NCI-H2081 (cell line): ENCODE measurements at regions not wholly inside any gene's neighbourhood (a gene's known extent, or its start where the extent isn't known, plus 50 kb on each side); places are given as distances from the start of the nearest gene placed in this dataset.
"Not testable (repeated sequence)": the region's sequence is repeated elsewhere in the genome, so short reads cannot be mapped to it uniquely, and the experiment has no call there.

Experiments
- DNase-seq, 2 experiments: peaks; one replicate each; lab custom pipeline; 2025; lab: John Stamatoyannopoulos, UW

DNA sequence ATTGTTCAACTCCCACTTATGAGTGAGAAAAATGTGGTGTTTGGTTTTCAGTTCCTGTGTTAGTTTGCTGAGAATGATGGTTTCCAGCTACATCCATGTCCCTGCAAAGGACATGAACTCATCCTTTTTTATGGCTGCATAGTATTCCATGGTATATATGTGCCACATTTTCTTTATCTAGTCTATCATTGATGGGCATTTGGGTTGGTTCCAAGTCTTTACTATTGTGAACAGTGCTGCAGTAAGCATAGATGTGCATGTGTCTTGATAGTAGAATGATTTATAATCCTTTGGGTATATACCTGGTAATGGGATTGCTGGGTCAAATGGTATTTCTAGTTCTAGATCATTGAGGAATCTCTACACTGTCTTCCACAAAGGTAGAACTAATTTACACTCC, 613.0 kb upstream of the MIR17HG start:
- DNase-seq, result not testable (repeated sequence)

DNA sequence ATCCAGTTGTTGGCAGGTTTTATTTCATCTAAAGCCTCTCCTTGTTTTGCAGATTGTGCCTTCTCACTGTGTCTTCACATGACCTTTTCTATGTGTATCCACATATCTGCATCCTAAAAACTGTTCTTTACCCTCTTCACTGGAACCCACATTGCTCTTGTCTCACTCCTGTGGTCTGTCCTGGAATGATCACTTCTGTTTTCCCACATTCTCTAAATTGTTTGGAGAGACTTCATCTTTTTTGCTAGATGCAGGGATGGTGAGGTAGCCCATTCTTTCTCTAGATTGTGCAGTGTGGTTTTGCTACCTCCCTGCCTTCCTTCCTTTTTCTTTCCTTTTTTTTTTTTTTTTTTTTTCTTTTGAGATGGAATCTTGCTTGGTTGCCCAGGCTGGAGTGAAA, 608.6 kb upstream of the MIR17HG start:
- DNase-seq, result no peak

DNA sequence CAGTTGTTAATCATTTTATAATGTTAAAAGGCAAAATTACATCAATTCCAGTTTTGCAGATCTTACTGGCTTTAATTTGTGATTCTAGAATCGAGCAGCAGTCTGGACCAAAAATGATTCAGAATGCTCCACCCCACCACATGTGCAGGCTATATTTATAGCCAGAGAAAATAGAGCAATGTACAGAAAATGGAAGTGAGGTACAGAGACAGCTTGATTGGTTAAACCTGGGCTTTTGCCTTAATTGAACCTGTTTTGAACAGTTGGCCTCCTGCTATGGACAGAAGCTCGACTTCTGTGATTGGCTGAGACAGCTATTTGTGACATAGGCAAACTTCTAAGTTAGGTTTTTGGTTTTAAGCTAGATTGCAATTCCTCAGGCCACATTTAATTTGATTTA, 607.4 kb upstream of the MIR17HG start:
- no peak for DNase-seq

DNA sequence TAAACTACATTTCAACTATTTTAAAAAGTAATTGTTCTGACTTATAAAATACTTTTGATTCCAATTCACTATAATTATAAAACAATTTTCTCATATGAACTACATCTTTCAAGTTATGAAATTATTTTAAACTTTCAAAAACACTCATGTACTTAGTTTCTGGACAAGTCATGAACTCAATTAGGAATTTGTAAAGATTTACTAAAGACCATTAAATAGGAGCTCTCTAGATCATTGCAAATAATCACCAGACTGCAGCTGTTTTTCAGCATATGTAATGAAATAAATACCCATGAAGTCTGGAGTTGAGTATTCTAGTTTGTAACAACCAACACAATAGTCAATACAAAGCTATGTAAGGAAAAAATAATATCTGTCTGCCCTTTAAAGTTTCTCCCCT, 605.1 kb upstream of the MIR17HG start:
- DNase-seq, result no peak

DNA sequence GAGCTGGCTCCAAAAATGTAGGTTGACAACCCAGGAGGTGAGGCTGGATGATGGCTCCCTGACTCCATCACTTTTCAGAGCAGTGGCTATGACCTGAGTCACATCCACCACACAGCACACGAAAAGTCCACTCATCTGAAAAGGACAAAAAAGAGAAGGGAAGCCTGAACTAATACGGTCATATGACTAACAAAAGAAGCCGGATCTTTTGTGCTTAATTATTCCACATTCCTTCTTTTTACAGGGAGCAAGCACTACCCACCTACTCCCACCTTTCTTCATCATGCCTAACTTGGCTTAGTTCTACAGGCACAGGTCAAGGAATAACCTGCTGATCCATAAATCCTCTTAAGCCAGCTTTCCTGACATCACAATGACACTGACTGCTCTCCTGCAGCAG, 601.3 kb upstream of the MIR17HG start:
- DNase-seq, result no peak

DNA sequence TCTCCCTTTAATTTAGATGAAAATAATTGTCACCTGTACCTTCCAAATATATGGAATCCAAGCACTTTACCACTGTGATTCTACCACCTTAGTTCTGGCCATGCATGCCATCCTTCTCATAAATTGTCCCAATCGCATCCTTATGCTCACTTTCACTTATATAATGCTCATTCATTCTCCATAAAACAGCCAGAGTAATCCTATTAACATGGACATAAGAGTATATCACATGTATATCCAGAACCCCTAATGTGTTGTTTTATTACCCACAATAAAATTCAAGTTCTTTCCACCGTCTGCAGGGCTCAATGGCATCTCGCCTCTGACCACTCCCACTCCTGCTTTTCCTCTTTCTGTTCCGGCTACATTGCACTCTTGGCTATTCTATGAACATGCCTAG, 597.5 kb upstream of the MIR17HG start:
- no peak for DNase-seq

DNA sequence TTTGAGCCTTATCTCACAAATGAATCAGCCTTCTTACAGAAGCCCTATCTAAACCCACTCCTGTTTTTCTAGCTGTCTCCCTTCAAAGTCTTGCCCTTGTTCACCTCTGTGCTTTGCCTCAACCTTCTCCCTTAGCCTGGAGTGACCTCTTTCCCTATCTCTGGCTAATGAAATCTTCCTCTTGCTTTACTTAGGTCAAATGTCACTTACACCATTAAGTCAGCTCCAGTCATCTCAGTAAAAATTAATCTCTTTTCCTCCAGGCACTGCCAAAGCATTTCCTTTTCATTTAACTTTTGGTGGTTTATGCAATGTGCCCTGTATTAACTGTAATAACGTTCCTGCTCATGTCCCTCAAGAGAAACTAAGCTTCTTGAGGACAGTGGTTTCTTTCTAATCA, 596.5 kb upstream of the MIR17HG start:
- no peak for DNase-seq

DNA sequence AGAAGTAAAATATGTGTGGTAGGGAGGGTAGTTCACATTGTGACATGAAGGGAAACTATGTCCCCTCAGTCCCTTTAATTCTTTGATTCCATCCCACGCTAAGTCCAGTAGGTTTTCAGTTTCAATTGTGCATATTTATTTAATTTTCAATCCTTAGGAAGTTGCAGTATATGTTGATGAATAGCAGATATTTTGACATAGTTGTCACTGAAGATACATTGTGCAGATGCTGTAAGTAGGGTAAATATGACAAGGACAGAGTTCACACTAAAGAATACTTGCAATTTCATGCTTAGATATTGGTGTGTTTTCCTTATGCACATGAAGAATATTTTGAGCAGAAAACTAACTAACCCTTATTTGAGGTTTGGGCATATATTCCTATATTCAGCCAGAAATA, 595.4 kb upstream of the MIR17HG start:
- DNase-seq, result no peak

DNA sequence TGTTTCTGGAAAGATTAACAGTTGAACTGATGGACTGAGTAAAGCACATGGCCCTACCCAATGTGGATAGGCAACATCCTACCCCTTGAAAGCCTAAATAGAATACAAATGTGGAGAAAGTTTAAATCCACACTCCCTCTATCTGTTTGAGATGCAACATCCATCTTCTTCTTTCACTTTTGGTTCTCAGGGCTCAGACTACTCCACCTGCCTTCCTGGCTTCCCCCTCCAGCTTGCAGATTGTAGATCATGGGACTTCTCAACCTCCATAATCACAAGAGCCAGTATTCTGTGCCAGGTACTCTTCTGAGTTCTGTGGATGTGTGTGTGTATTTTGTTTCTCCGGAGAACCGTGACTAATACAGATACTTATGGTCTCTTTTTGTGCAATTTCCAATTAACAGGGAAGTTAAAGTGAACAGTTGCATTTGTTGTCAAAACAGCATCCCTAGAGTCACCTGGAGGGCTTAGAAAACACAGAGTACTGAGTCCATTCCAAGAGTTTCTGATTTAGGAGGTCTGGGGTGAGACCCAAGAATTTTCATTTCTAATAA, 590.3 kb upstream of the MIR17HG start:
- DNase-seq, result peak in 1 of 2 experiments; percentile 7

DNA sequence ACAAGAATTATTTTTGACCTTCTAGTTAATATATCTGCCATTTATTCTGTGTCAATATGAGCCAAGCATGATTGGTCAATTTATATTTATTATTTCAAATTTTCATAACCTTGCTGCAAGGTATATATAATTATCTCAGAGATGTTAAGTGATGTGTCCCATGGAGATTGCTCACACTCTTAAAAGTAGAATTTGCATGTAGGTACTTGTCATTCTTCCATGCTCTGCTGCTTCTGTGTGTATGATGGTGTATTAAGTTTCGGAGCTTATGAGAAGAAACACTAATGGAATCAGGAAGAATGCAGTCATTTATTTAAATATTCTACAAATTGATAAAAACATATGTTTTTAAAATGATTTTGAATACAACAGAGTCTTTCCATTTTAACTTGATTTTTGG, 586.8 kb upstream of the MIR17HG start:
- DNase-seq, result no peak

DNA sequence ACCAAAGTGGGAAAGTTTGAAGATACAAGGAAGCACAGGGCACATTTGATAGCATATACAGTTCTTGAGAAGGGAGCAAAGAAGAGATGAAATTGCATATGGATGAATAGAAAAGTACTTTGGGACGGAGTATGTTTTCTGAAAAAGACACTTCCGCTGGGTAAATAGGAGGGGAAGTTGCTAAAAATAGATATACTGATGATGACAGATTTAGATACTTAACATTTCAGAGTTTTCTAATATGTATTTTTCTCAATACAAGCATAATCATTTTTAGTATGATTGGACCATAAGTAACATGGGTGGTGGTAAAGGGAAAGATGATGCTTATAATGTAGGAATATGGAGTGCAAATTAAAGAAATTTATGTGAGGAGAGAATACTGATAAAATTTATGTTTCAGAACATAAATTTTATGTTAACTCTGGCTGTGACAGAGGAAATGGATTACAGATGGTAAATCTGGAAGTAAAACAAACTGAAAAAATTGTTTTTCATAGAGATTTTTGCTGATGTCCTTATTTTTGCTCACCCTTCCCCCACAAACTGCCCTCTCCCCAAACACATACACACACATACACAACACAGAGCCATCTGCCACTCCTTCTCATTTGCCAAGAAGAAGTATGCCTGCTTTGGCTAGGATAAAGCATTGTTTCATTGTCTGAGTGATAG, 583.9 kb upstream of the MIR17HG start:
- DNase-seq, result no peak

DNA sequence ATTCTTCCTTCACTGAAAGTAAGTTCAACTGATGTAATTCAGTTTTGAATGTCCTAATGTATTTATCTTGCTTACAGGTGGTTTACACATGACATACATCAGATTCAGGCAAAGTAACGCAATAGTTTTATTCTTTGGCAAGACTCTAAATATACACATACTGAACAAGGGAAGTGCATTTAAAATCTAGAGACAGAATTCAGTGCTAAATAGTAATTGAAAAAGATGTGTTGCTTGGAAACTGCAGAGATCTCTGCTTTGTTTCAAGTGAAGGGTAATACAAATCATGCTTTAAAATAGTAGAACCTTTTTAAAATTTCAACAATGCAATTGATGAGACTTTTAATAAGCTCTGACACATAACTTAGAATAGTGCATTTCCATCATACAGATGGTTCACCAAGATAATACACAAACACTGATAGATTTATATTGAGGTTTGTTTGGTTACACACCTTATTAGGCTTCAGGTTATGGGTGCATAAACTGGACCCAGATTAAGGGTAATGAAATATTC, 581.0 kb upstream of the MIR17HG start:
- no peak for DNase-seq

DNA sequence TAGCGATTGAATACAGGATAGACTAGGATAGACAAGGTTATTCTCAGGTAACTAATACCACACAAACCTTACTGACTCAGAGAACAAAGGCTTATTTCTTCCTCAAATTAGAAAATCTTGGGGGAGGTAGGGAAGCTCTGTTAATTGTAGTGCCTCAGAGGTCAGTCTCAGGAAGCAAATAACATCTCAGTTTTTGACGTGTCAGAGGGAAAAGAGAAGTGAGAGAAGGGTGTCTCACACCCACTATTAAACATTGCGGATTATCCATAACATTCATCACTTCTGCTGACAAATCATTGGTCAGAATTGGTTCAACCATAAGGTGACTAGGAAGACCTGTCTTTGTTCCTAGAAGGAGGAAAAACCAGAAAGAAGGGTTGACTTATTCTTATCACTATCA, 579.4 kb upstream of the MIR17HG start:
- DNase-seq, result no peak

DNA sequence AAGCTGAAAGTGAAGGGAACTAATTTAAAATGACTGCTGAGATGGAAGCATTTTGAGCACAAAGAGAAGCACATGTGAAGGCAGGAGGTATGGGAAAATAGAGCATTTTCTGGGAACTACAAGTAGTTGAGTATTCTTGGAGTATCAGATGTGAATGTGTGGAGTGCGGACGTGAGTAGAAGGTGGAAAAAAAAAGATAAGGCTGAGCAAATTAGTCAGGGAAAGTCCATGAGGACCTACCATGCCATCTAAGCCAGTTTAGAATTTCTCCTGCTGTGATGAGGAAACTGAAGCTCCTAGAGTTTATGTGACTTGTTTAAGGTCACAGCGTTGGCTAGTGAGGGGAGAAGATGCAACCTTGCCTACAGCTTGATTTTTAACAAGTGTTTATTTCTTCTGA, 578.1 kb upstream of the MIR17HG start:
- no peak for DNase-seq

DNA sequence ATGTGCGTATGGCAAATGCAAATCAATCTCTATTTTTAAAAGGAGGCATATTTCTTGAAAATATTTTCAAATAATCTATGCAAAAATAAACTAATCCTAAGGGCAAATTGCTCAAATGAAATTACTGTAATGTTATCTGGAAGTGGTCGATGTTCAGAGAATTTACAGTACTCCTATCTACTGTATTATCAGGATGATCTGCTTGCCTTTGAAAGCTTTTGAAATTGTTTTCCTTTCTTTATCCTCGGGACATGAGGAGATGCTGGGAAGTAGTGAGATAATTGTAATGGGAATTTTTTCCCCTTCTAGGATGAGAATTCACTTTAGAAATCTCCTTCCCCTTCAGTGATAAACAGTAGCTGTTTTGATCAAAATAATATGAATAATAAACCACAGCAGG, 577.2 kb upstream of the MIR17HG start:
- no peak for DNase-seq

DNA sequence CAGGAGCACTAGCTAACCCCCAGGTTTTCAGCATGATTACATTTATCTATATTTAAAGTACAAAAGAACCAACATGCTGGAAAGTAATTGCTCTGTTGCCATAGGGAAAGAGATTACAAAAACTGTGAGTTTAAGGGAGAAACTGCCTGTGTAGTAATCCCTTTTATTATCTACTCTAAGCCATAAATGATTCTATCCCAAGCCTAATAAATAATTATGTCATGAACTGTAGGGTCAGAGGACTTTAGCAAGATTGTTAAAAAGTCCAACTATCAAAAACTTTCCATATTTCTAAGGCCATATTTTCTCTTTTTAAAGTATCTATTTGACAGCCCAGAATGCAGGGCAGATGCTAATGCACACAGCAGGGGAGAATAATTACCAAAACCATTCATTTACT, 573.8 kb upstream of the MIR17HG start:
- DNase-seq, result peak in 1 of 2 experiments; percentile 47

DNA sequence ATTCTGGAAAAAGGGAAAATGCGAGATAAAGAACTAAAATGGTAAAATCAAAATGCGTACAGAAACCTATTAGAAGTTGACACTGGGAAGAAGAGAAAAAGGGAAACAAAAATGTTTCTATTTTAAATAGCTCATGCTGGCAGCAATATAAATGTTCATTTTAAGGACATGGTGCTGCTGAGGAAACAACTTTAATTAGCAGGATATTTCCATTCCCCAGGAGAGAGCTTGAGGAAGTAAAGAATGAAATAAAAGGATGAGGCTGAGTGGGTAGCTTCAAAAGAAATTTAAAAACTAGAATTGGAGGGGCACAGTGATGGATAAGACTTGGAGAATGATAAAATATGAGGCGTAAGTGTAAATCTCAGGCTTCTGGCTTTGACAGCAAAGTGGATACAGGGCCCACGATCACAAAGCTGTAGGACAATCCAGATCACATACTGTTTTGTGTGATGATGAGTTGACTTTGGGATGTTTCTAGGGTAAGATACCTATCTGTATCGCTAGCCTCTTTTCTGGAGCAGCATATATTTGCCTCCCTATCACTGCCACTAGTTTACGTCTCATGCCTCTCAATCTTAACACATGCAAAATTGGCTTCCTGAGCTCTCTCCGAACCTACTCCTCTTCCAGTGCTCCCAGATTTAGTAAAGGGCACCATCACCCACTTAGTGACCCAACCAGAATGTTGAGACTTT, 571.3 kb upstream of the MIR17HG start:
- DNase-seq, result no peak

DNA sequence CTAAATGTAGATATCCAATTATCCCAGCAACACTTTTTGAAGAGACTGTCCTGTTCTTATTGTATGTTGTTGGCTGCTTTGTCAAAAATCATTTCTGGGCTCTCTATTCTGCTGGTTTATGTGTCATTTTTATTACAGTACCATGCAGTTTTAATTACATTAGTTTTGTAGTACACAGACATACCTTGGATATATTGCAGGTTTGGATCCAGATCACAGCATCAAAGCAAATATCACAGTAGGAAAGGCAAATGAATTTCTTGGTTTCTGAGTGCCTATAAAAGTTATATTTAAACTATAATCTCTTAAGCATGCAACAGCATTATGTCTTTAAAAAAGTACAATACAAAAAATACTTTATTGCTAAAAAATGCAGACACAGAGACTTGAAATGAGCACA, 564.2 kb upstream of the MIR17HG start:
- DNase-seq, result no peak

DNA sequence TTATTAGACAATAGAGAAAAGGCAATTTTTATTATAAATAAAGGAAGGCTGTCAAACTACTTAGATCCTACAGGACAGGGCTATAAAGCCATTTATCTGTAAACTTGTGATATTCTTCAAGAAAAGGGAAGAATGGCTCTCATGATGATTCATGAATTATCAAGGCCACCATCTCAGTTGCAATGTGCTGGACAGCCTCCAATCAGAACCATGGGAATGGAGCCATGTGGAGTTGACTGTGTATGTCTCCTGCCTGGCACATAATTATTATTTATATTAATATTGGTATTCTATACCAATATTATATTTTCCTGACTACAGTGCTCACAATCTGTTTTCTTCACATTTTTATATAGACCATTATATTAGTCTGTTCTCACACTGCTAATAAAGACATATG, 560.5 kb upstream of the MIR17HG start:
- no peak for DNase-seq

DNA sequence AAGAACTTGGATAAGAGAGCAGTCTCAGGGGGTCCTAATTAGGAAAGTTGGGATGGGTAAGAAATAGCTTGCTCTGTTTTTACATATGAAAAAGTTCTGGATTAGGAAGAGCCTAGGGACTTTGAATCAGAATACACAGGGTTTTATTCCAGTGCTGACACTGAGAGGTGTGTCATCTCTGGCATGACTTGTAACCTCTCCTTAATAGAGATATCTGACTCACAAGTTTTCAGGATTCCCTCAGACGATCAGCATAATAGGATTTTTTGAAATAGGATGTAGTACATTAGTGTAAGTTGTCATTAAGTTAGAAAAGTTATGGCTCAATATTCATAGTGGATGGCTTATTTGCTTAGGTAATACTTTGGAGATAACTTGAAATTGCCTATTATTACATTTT, 555.2 kb upstream of the MIR17HG start:
- no peak for DNase-seq

DNA sequence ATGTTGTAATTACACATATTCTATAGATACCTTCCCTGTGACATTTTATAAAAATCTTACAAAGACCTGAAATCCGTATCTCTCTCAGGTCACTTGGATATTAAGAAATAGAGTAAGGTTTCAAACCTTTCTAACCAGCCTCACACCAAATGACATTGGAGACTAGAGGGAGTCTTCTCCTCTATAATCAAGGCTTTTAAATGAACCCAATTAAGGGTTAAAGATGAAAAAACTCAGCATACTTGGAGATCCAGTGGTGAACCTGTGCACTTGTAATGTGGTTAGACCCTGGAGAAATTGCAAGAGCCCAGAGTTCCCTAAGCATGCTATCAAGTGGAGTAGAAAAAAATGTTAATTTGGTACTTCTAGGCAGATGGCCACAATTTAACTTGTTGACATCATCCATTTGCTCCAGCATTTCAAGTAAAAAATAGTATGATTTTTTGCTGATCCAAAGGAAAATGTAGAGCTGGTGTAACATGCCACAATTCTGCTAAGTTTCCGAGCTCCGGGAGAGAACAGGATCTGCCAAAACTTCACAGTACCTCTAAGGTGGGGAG, 554.1 kb upstream of the MIR17HG start:
- DNase-seq, result no peak

DNA sequence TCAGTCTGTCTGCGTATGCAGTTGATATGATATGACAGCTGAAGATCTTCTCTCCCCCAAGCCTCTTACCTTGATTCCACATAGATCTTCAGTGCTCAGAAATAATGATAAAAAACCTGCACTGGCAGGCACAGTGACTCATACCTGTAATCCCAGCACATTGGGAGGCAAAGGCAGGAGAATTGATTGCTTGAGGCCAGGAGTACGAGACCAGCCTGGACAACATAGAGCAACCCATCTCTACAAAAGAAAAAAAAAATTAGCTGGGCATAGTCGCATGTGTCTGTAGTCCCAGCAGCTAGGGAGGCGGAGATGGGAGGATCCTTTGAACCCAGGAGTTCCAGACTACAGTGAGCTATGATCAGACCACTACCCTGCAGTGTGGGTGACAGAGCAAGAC, 551.0 kb upstream of the MIR17HG start:
- no peak for DNase-seq

DNA sequence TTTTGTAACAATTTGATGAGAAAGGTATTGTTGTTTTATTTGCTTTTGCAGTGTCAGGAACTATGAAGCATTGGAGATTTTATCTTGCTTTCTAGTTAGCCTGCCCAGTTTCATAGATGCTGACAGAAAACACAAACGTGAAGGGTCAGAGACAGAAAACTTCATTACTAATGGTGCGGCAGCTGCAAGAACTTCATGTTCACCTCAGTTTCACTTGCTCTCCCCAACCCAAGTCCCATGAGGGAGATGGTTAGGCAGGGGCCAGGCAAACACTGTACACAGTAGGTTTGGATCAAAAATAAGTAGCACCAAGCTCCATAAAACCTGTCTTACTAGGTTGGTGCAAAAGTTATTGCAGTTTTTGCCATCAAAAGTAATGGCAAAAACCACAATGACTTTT, 550.2 kb upstream of the MIR17HG start:
- no peak for DNase-seq
